ENCODE measurements at regions not wholly inside any gene's neighbourhood (a gene's known extent, or its start where the extent isn't known, plus 50 kb on each side); places are given as distances from the start of the nearest gene placed in this dataset.
A peak's percentile ranks its signal among the peaks of the same experiment; 100 is the strongest.

DNA sequence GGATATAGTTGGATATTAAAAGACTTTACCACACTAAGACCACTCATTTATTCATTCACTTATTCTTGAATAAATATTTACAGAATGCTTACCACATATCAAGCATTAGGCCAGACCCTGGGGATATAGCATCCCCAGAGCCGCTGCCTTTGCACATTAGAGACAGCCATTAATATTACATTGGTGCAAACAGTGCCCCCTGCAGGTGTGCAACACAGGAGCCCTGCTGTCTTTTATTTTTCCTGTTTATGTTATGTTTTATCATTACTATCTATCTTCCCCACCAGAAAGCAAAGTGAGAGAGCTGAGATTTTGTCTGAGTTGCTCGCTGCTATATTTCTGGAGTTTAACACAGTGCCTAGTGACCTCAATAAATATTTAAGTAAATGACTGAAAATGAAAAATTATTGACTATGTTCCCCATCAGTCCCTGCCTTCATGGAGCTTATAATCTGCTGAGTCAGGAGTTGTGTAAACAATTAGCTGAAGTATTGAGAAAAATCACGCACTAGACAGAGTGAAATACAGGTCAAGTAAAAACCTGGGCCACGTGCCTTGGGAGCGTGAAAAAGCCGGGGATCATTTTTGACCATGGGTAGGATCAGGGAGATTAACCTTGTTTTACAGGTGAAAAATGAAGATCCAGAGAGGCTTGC, 301.6 kb downstream of the PCNX1 start:
- TF ChIP-seq, protein P1, sequence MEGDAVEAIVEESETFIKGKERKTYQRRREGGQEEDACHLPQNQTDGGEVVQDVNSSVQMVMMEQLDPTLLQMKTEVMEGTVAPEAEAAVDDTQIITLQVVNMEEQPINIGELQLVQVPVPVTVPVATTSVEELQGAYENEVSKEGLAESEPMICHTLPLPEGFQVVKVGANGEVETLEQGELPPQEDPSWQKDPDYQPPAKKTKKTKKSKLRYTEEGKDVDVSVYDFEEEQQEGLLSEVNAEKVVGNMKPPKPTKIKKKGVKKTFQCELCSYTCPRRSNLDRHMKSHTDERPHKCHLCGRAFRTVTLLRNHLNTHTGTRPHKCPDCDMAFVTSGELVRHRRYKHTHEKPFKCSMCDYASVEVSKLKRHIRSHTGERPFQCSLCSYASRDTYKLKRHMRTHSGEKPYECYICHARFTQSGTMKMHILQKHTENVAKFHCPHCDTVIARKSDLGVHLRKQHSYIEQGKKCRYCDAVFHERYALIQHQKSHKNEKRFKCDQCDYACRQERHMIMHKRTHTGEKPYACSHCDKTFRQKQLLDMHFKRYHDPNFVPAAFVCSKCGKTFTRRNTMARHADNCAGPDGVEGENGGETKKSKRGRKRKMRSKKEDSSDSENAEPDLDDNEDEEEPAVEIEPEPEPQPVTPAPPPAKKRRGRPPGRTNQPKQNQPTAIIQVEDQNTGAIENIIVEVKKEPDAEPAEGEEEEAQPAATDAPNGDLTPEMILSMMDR (conservative IDR thresholded peaks at IDR 0.05; ENCODE audit: low read depth, low read length): peak; percentile 59
- no peak for TF ChIP-seq EZH2 (IDR thresholded peaks at IDR 0.05; ENCODE audit: low read length, unreplicated experiment)
